ENCODE measurements at regions not wholly inside any gene's neighbourhood (a gene's known extent, or its start where the extent isn't known, plus 50 kb on each side); places are given as distances from the start of the nearest gene placed in this dataset.

GRCh38 chr3:25056036-25056755 lies 371.9 kb upstream of the RARB start:
- H3K79me1 ChIP-seq (ENCODE audit: low read depth in 1 of 2, low read length in 2 of 2), result no peaks in the 10 kb centered on the region
- H2AK5ac ChIP-seq (ENCODE audit: low read depth, low read length), result no peak overlapping the region
- no peak overlapping the region for H4K5ac ChIP-seq (ENCODE audit: low read depth, low read length)
- no peak overlapping the region for H2AFZ ChIP-seq (replicated peaks; ENCODE audit: low read length, poor library complexity)
- H2BK15ac ChIP-seq (ENCODE audit: low read depth, low read length), result no peak overlapping the region
- DNase-seq (no peak), ATAC-seq (ENCODE audit: low read depth) (no peak)
- no peaks in the 10 kb centered on the region for H3K27me3 ChIP-seq (ENCODE audit: control insufficient read depth, insufficient read depth, low read length)
- H4K91ac ChIP-seq (ENCODE audit: insufficient read depth, low read depth, low read length), result no peak overlapping the region
- no peak overlapping the region for H3K56ac ChIP-seq (ENCODE audit: extremely low read depth, insufficient read depth, low read length)
- H3K9ac ChIP-seq (ENCODE audit: low read depth, low read length), result no peak overlapping the region
- no CpG with 5 or more reads among the region's 1 CpG for WGBS, 2 experiments (ENCODE audit: extremely low coverage in 2 of 2, insufficient read length in 1 of 2)
- BruUV-seq (replicated peaks), result no TSS peak
- H3K14ac ChIP-seq (replicated peaks; ENCODE audit: low read depth, low read length), result no peak overlapping the region
- ChIA-PET POLR2A (ENCODE audit: unreplicated experiment) (no interaction called here), CTCF (no interaction called here)
- peaks cover 5% of the 10 kb centered on the region; the same call in 1 of the 2 replicates for H3K9me3 ChIP-seq (ENCODE audit: control insufficient read depth, insufficient read depth, low read length)
- no peaks in the 10 kb centered on the region for H4K20me1 ChIP-seq (ENCODE audit: insufficient read depth, low read length)
- dilution Hi-C loops (cut with HindIII; ENCODE audit: low sequenced_read_pairs, unreplicated experiment) (no loop called here), intact Hi-C loops (cut with micrococcal nuclease) (no loop called here), in situ Hi-C loops (cut with MboI; ENCODE audit: low sequenced_read_pairs) (no loop called here)
- H3K4ac ChIP-seq (ENCODE audit: low read depth, low read length), result no peak overlapping the region
- H3K9me1 ChIP-seq (ENCODE audit: insufficient read depth, low read length), result no peaks in the 10 kb centered on the region
- no peak for TF ChIP-seq MXI1 (IDR thresholded peaks at IDR 0.05; ENCODE audit: borderline replicate concordance, low read depth, low read length)
- no peak for TF ChIP-seq SMC3 (IDR thresholded peaks at IDR 0.05; ENCODE audit: low read depth, low read length)
- no peak for TF ChIP-seq POLR2A (IDR thresholded peaks at IDR 0.05; ENCODE audit: low read depth, low read length)
- TF ChIP-seq MAFK (IDR thresholded peaks at IDR 0.05; ENCODE audit: low read depth, low read length), result no peak
- no peak for TF ChIP-seq RCOR1 (IDR thresholded peaks at IDR 0.05; ENCODE audit: insufficient replicate concordance, low read length)
- TF ChIP-seq MAZ (IDR thresholded peaks at IDR 0.05; ENCODE audit: borderline replicate concordance, low read depth, low read length), result no peak
- no peak for TF ChIP-seq RFX5 (IDR thresholded peaks at IDR 0.05; ENCODE audit: low read depth, low read length)
- TF ChIP-seq CTCF (conservative IDR thresholded peaks at IDR 0.05; ENCODE audit: low read depth, low read length), result no peak
- TF ChIP-seq RAD21 (IDR thresholded peaks at IDR 0.05; ENCODE audit: low read length), result no peak
- TF ChIP-seq CHD1 (IDR thresholded peaks at IDR 0.05; ENCODE audit: low read depth, low read length), result no peak
- H3K18ac ChIP-seq (ENCODE audit: low read depth, low read length), result no peak overlapping the region
- H3K23ac ChIP-seq (ENCODE audit: low read depth, low read length), result no peak overlapping the region
- no peak overlapping the region for H2BK5ac ChIP-seq (ENCODE audit: low read depth, low read length, poor library complexity, severe bottlenecking)
- H2AK9ac ChIP-seq (replicated peaks; ENCODE audit: low read depth, low read length, poor library complexity), result no peak overlapping the region
- H3K36me3 ChIP-seq (ENCODE audit: control insufficient read depth, insufficient read depth, low read length), result no peaks in the 10 kb centered on the region
- no peak overlapping the region for H2BK20ac ChIP-seq (ENCODE audit: low read depth, low read length)
- H3K4me3 ChIP-seq (ENCODE audit: insufficient read depth, low read depth, low read length), result no peak overlapping the region
- H4K8ac ChIP-seq (ENCODE audit: low read depth in 2 of 2, low read length in 2 of 2), result no peak overlapping the region
- H2BK120ac ChIP-seq (ENCODE audit: low read depth, low read length), result no peak overlapping the region
- no peaks in the 10 kb centered on the region for H3K4me1 ChIP-seq (ENCODE audit: control insufficient read depth, insufficient read depth, low read length)
- H3K4me2 ChIP-seq (ENCODE audit: low read depth, low read length), result no peak overlapping the region
- no peak overlapping the region for H3K27ac ChIP-seq (ENCODE audit: insufficient read depth, low read length)
